Karpas-422 (cell line): ENCODE measurements at regions not wholly inside any gene's neighbourhood (a gene's known extent, or its start where the extent isn't known, plus 50 kb on each side); places are given as distances from the start of the nearest gene placed in this dataset.

ENCODE experiments used
- DNase-seq: peaks from one replicate; pipeline ENCODE4 v3.0.0-alpha.2; 2015
- H2AFZ ChIP-seq: fragments of 200-600 bp; sonication (generic); 2 replicates; pipeline ENCODE4 v1.6.1; 2014; ENCODE audit warnings: antibody characterized with exemption, low read length, mixed read lengths
- H3K27ac ChIP-seq: fragments of 200-600 bp; sonication (generic); 2 replicates; pipeline ENCODE4 v1.5.1; 2014; ENCODE audit warnings: mild to moderate bottlenecking, low read length, moderate library complexity
- H3K27me3 ChIP-seq: fragments of 200-600 bp; sonication (generic); 2 replicates; pipeline ENCODE4 v1.6.1; 2014; ENCODE audit warnings: low read length, mixed read lengths
- H3K36me3 ChIP-seq: fragments of 200-600 bp; sonication (generic); 2 replicates; pipeline ENCODE4 v1.6.1; 2014; ENCODE audit warnings: low read length, mixed read lengths; ENCODE audit not compliant: insufficient read depth
- H3K4me1 ChIP-seq: fragments of 200-600 bp; sonication (generic); 2 replicates; pipeline ENCODE4 v1.6.1; 2014; ENCODE audit warnings: mild to moderate bottlenecking, low read length, mixed read lengths
- H3K4me2 ChIP-seq: fragments of 200-600 bp; sonication (generic); 2 replicates; pipeline ENCODE4 v1.6.1; 2014; ENCODE audit warnings: low read length, low read depth, mild to moderate bottlenecking; ENCODE audit not compliant: poor library complexity, severe bottlenecking
- H3K4me3 ChIP-seq: fragments of 200-600 bp; sonication (generic); 2 replicates; pipeline ENCODE4 v1.5.1; 2014; ENCODE audit warnings: mild to moderate bottlenecking, antibody characterized with exemption, low read length, mixed read lengths
- H3K79me2 ChIP-seq: fragments of 200-600 bp; sonication (generic); 2 replicates; pipeline ENCODE4 v1.6.1; 2014; ENCODE audit warnings: mild to moderate bottlenecking, low read length, mixed read lengths
- H3K9ac ChIP-seq: fragments of 200-600 bp; sonication (generic); 2 replicates; pipeline ENCODE4 v1.6.0; 2014; ENCODE audit warnings: low read length
- H3K9me2 ChIP-seq: fragments of 200-600 bp; sonication (generic), shearing (Covaris generic); replicated peaks from 2 replicates; pipeline ENCODE4 v1.6.0; 2014; ENCODE audit warnings: mild to moderate bottlenecking, low read length, moderate library complexity; ENCODE audit not compliant: insufficient read depth
- H3K9me3 ChIP-seq: fragments of 300-700, 200-600 bp; sonication (generic); 2 replicates; pipeline ENCODE4 v1.6.1; 2014; ENCODE audit warnings: low read length, mixed read lengths
- H4K20me1 ChIP-seq: fragments of 200-600 bp; sonication (generic); 2 replicates; pipeline ENCODE4 v1.6.1; 2014; ENCODE audit warnings: mild to moderate bottlenecking, antibody characterized with exemption, low read length, low read depth; ENCODE audit not compliant: insufficient read depth

DNA sequence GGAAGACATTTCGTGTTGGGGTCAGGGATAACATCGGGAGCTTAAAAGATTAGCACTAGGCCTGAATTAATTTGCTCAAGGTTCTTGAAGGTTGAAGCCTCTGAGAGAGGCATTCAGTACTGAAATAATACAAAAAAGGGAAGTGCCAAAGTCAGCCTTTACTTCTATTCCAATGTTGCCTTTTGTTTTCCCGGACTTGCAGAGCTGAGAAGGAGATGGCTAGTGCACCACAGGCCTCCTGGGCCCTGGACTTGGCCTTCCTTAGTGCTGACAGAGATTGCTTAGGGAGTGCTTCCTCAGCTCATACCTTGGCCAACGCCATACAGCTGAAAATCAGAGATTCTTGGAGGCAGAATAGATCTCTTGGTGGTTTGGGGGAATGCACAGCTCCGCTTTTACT lies 333.6 kb upstream of the TBL1XR1 start:
- DNase-seq: no peak
- H3K79me2 ChIP-seq: no peaks in the 10 kb centered on the region
- no peaks in the 10 kb centered on the region for H3K9me2 ChIP-seq
- no peaks in the 10 kb centered on the region for H3K4me1 ChIP-seq
- H3K4me2 ChIP-seq: no peak overlapping the region
- no peak overlapping the region for H3K9ac ChIP-seq
- H3K4me3 ChIP-seq: no peak overlapping the region
- H3K9me3 ChIP-seq: no peaks in the 10 kb centered on the region
- H2AFZ ChIP-seq: no peak overlapping the region
- H3K27me3 ChIP-seq: no peaks in the 10 kb centered on the region
- no peaks in the 10 kb centered on the region for H4K20me1 ChIP-seq
- no peaks in the 10 kb centered on the region for H3K36me3 ChIP-seq
- no peak overlapping the region for H3K27ac ChIP-seq

- no peaks in the 10 kb centered on the region for H3K27me3 ChIP-seq
- H4K20me1 ChIP-seq: no peaks in the 10 kb centered on the region
- no peak overlapping the region for H2AFZ ChIP-seq
- no peaks in the 10 kb centered on the region for H3K9me3 ChIP-seq
- H3K9ac ChIP-seq: no peak overlapping the region
- H3K4me2 ChIP-seq: no peak overlapping the region
- no peaks in the 10 kb centered on the region for H3K36me3 ChIP-seq
- no peaks in the 10 kb centered on the region for H3K9me2 ChIP-seq
- no peaks in the 10 kb centered on the region for H3K79me2 ChIP-seq
- H3K4me1 ChIP-seq: no peaks in the 10 kb centered on the region
- H3K27ac ChIP-seq: no peak overlapping the region
- H3K4me3 ChIP-seq: no peak overlapping the region
- DNase-seq: no peak
Observed at GRCh38 chr3:177536873-177537272, 339.6 kb upstream of the TBL1XR1 start.

DNA sequence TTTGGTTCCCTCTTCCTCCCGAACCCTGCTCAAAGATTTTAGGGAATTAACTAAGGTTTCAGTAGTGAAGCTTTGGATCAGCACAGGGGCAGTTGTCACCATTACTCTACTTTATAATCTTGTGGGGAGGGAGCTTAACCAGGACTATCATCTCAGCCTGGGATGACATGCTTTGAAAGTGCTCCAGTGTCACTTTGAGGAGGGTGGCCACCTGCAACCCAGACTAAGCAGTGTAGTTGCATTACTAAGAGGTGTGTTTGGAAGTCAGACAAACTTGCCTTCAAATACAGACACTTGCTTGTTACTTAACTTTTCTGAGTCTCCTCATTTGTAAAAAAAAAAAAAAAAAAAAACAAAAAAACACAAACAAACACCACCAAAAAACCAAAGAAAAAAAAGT lies 340.3 kb upstream of the TBL1XR1 start:
- no peak overlapping the region for H3K4me3 ChIP-seq
- H3K36me3 ChIP-seq: no peaks in the 10 kb centered on the region
- no peak overlapping the region for H3K4me2 ChIP-seq
- H3K79me2 ChIP-seq: no peaks in the 10 kb centered on the region
- H3K4me1 ChIP-seq: no peaks in the 10 kb centered on the region
- no peaks in the 10 kb centered on the region for H3K27me3 ChIP-seq
- DNase-seq: no peak
- H3K9me3 ChIP-seq: no peaks in the 10 kb centered on the region
- H3K9ac ChIP-seq: no peak overlapping the region
- no peak overlapping the region for H3K27ac ChIP-seq
- no peaks in the 10 kb centered on the region for H3K9me2 ChIP-seq
- no peaks in the 10 kb centered on the region for H4K20me1 ChIP-seq
- no peak overlapping the region for H2AFZ ChIP-seq

DNA sequence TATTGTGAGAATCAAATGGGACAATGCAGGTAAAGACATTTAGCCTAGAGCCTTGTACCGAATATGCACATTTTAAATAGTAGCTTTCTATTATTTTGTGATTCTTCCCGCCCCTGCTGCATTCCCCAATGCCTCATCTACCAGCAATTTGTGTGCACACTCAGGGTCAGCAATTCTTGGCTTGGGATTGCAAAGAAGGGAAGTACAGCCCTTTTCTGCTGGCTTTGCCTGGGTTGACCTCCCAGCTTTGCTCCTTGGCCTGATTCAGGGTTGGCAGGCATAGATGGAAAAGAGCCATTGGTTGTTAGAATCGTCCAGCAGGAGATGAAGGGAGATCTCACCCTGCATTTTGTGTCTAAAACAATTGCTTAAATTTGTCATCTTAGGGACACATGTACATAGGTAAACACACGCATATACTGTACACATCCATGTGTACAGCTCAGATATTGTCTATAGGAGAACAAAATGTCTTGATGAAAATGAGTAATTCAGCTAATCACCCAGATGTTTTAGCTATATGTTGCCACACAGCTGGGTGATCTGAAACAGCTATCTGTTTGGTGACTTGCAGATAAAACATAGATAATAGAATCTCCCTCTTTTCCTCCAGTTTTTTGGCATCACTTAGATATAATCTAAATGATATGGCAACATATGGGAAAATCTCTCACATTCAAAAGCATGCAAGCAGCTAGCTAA lies 340.9 kb upstream of the TBL1XR1 start:
- Histone ChIP-seq H4K20me1 (no peaks in the 10 kb centered on the region), H3K9ac (no peak overlapping the region), H3K4me1 (no peaks in the 10 kb centered on the region), H3K79me2 (no peaks in the 10 kb centered on the region), H3K27me3 (no peaks in the 10 kb centered on the region), H3K36me3 (no peaks in the 10 kb centered on the region), H3K9me2 (no peaks in the 10 kb centered on the region), H3K4me2 (no peak overlapping the region), H3K4me3 (no peak overlapping the region), H2AFZ (no peak overlapping the region), H3K9me3 (no peaks in the 10 kb centered on the region), H3K27ac (no peak overlapping the region)
- no peak for DNase-seq

DNA sequence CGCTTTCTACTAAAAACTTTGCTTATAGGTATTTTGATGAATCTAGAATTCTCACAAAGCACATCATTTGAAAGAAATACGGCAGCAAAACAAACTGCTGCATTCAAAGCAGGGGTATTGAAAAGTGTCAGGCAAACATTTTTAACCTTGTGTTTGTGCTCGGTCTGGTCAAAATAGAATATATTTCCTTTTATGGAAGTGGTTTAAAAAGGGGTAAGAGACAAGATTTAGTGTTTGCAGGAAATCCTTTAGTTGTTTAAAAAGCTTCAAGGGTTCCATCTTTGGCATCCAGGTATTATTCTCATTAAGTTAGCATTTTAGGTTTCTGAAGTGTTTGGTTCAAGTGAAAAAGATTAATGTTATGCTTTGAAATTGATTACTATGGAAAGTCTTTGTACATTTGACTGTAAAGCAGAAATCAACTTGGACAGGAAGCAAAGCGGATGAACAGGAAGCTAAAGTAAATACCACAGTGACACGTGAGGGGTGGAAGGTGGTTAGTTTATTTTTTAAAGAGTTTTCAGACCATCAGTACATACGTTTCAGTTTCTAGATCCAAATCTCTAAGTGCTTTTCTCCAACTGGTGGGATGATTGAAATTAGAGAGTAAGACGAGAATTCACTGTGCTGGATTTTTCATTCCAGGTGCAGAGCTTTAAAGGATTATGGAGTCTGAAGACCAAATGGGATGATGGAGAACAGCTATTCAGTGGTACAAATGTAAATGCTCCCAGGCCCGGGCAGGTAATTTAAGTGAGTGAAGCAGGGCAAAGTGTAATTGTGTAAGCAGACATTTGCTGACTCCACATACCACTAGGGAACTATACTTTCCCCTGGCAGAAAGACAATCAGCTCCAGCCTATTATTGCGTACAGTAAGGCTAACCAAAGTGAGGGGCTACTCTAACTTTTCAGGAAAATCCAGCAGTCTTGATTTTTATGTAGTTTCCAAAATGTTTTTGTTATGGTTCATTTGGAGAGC lies 341.8 kb upstream of the TBL1XR1 start:
- Histone ChIP-seq H3K27me3 (no peaks in the 10 kb centered on the region), H3K4me1 (no peaks in the 10 kb centered on the region), H3K36me3 (no peaks in the 10 kb centered on the region), H3K27ac (no peak overlapping the region), H3K4me3 (no peak overlapping the region), H3K9me2 (no peaks in the 10 kb centered on the region), H3K4me2 (no peak overlapping the region), H4K20me1 (no peaks in the 10 kb centered on the region), H3K79me2 (no peaks in the 10 kb centered on the region), H2AFZ (no peak overlapping the region), H3K9ac (no peak overlapping the region), H3K9me3 (no peaks in the 10 kb centered on the region)
- no peak for DNase-seq

DNA sequence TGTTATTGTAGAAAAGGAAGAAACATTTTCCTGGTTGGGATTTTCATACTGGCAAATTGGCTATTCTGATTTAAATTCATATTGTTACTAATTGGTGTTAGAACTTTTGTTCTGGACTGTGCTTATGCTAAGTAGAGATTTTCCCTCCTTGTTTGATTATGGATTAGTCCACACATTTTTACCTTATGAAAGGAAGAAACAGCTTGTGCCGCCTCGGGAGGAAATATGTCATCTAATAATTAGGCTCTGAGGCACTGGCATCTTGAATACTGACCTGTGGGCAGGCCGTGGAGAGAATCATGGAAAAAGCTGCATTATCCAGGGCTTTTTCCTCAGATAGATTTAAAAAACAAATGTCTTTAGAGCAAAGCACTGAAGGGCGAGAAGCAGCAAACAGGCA lies 344.3 kb upstream of the TBL1XR1 start:
- no peaks in the 10 kb centered on the region for H3K36me3 ChIP-seq
- no peaks in the 10 kb centered on the region for H3K9me3 ChIP-seq
- H3K4me3 ChIP-seq: no peak overlapping the region
- no peaks in the 10 kb centered on the region for H4K20me1 ChIP-seq
- H3K4me1 ChIP-seq: no peaks in the 10 kb centered on the region
- no peaks in the 10 kb centered on the region for H3K27me3 ChIP-seq
- no peak overlapping the region for H2AFZ ChIP-seq
- no peak overlapping the region for H3K27ac ChIP-seq
- H3K4me2 ChIP-seq: no peak overlapping the region
- DNase-seq: no peak
- H3K9ac ChIP-seq: no peak overlapping the region
- H3K9me2 ChIP-seq: no peaks in the 10 kb centered on the region
- H3K79me2 ChIP-seq: no peaks in the 10 kb centered on the region

DNA sequence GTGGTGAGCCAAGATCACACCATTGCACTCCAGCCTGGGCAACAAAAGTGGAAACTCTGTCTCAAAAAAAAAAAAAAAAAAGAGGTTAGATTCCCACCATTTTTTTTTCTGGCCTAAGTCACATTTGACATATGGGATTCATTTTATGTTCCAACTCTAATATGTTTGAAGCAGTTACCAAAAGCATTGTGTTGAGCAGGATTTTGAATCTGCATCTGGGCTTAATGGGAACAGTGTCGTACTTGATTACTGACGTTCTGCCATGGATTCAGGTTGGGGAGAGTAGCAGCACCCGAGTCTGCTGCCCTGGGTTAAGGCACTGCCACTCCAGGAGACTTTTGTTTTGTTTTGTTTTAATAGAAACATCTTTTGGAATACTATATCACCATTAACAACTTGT lies 348.7 kb upstream of the TBL1XR1 start:
- no peak for DNase-seq

GRCh38 chr3:177547711-177548350 lies 350.5 kb upstream of the TBL1XR1 start:
- H3K9me3 ChIP-seq: no peaks in the 10 kb centered on the region
- H3K9ac ChIP-seq: no peak overlapping the region
- no peak for DNase-seq
- no peak overlapping the region for H3K4me3 ChIP-seq
- H2AFZ ChIP-seq: no peak overlapping the region
- no peaks in the 10 kb centered on the region for H3K4me1 ChIP-seq
- no peak overlapping the region for H3K4me2 ChIP-seq
- no peaks in the 10 kb centered on the region for H3K27me3 ChIP-seq
- no peaks in the 10 kb centered on the region for H4K20me1 ChIP-seq
- no peaks in the 10 kb centered on the region for H3K79me2 ChIP-seq
- no peaks in the 10 kb centered on the region for H3K36me3 ChIP-seq
- no peaks in the 10 kb centered on the region for H3K9me2 ChIP-seq
- no peak overlapping the region for H3K27ac ChIP-seq

More for the DNA sequence above, 348.7 kb upstream of the TBL1XR1 start:
- H3K4me3 ChIP-seq: no peak overlapping the region
- H3K36me3 ChIP-seq: no peaks in the 10 kb centered on the region
- H3K9me2 ChIP-seq: no peaks in the 10 kb centered on the region
- H3K4me1 ChIP-seq: no peaks in the 10 kb centered on the region
- H2AFZ ChIP-seq: no peak overlapping the region
- H3K27me3 ChIP-seq: no peaks in the 10 kb centered on the region
- H3K27ac ChIP-seq: no peak overlapping the region
- H4K20me1 ChIP-seq: no peaks in the 10 kb centered on the region
- H3K9ac ChIP-seq: no peak overlapping the region
- H3K4me2 ChIP-seq: no peak overlapping the region
- H3K9me3 ChIP-seq: no peaks in the 10 kb centered on the region
- no peaks in the 10 kb centered on the region for H3K79me2 ChIP-seq
